HT-29 (cell line): ENCODE measurements at regions not wholly inside any gene's neighbourhood (a gene's known extent, or its start where the extent isn't known, plus 50 kb on each side); places are given as distances from the start of the nearest gene placed in this dataset.
"Not testable (repeated sequence)": the region's sequence is repeated elsewhere in the genome, so short reads cannot be mapped to it uniquely, and the experiment has no call there.

ENCODE experiments used
- DNase-seq: peaks from one replicate; pipeline ENCODE4 v3.0.0-alpha.2; 2015; ENCODE audit warnings: low spot score

GRCh38 chr3:178340506-178340905 lies 195.7 kb upstream of the KCNMB2 start:
- DNase-seq = no peak

- no peak for DNase-seq
Measured at GRCh38 chr3:178341636-178342035, 194.6 kb upstream of the KCNMB2 start.

GRCh38 chr3:178342111-178342510 lies 194.1 kb upstream of the KCNMB2 start:
- no peak for DNase-seq

GRCh38 chr3:178343433-178344038 lies 192.7 kb upstream of the KCNMB2 start:
- peak; percentile 86 for DNase-seq

- no peak for DNase-seq
Measured at GRCh38 chr3:178345944-178346343, 190.3 kb upstream of the KCNMB2 start.

- not testable (repeated sequence) for DNase-seq
Measured at GRCh38 chr3:178348561-178349217, 187.5 kb upstream of the KCNMB2 start.

GRCh38 chr3:178349218-178349596 lies 187.0 kb upstream of the KCNMB2 start:
- DNase-seq = not testable (repeated sequence)

GRCh38 chr3:178350763-178351162 lies 185.5 kb upstream of the KCNMB2 start:
- no peak for DNase-seq

GRCh38 chr3:178352326-178353005 lies 183.8 kb upstream of the KCNMB2 start:
- DNase-seq = peak; percentile 71

- DNase-seq = no peak
Measured at GRCh38 chr3:178353006-178353694, 183.1 kb upstream of the KCNMB2 start.

GRCh38 chr3:178359728-178360127 lies 176.5 kb upstream of the KCNMB2 start:
- DNase-seq = no peak

- DNase-seq = not testable (repeated sequence)
Measured at GRCh38 chr3:178363048-178363447, 173.2 kb upstream of the KCNMB2 start.

- DNase-seq = no peak
Measured at GRCh38 chr3:178367817-178368617, 168.2 kb upstream of the KCNMB2 start.

- DNase-seq = no peak
Measured at GRCh38 chr3:178369006-178369405, 167.2 kb upstream of the KCNMB2 start.

- no peak for DNase-seq
Measured at GRCh38 chr3:178369811-178370210, 166.4 kb upstream of the KCNMB2 start.

GRCh38 chr3:178370387-178370786 lies 165.8 kb upstream of the KCNMB2 start:
- no peak for DNase-seq

GRCh38 chr3:178381555-178381954 lies 154.7 kb upstream of the KCNMB2 start:
- no peak for DNase-seq

GRCh38 chr3:178381971-178382448 lies 154.2 kb upstream of the KCNMB2 start:
- no peak for DNase-seq

- DNase-seq = peak; percentile 5
Measured at GRCh38 chr3:178382449-178383061, 153.7 kb upstream of the KCNMB2 start.

- DNase-seq = no peak
Measured at GRCh38 chr3:178384321-178385230, 151.7 kb upstream of the KCNMB2 start.
